MM.1S (cell line): ENCODE measurements at regions not wholly inside any gene's neighbourhood (a gene's known extent, or its start where the extent isn't known, plus 50 kb on each side); places are given as distances from the start of the nearest gene placed in this dataset.

Experiments
- DNase-seq: peaks from one replicate; pipeline ENCODE4 v3.0.0-alpha.2; 2015
- H2AFZ ChIP-seq: fragments of 300-600 bp; sonication (generic); 2 replicates; pipeline ENCODE4 v1.6.0; 2016; ENCODE audit warnings: antibody characterized with exemption, low read length
- H3F3A ChIP-seq: fragments of 300-600 bp; sonication (generic); 2 replicates; pipeline ENCODE4 v1.6.1; 2016; ENCODE audit warnings: mild to moderate bottlenecking, antibody characterized with exemption, low read length, moderate library complexity, mixed read lengths; ENCODE audit not compliant: insufficient read depth
- H3K27ac ChIP-seq: fragments of 300-600 bp; sonication (generic); 2 replicates; pipeline ENCODE4 v1.5.1; 2016; ENCODE audit warnings: mild to moderate bottlenecking, low read length
- H3K27me3 ChIP-seq: fragments of 300-600 bp; sonication (generic); replicated peaks from 2 replicates; pipeline ENCODE4 v1.6.0; 2016; ENCODE audit warnings: low read length; ENCODE audit not compliant: insufficient read depth
- H3K36me3 ChIP-seq: fragments of 300-600 bp; sonication (generic); replicated peaks from 2 replicates; pipeline ENCODE4 v1.6.1; 2016; ENCODE audit warnings: mild to moderate bottlenecking, low read length, mixed read lengths; ENCODE audit not compliant: insufficient read depth
- H3K4me1 ChIP-seq: fragments of 300-600 bp; sonication (generic); 2 replicates; pipeline ENCODE4 v1.6.1; 2016; ENCODE audit warnings: low read length, mixed read lengths
- H3K4me2 ChIP-seq: fragments of 300-600 bp; sonication (generic); 2 replicates; pipeline ENCODE4 v1.6.0; 2016; ENCODE audit warnings: low read depth, low read length
- H3K4me3 ChIP-seq: fragments of 300-600 bp; sonication (generic); 2 replicates; pipeline ENCODE4 v1.5.1; 2016; ENCODE audit warnings: low read length, mixed read lengths
- H3K79me2 ChIP-seq: fragments of 300-600 bp; sonication (generic); 2 replicates; pipeline ENCODE4 v1.6.1; 2016; ENCODE audit warnings: mixed run types, low read length, mixed read lengths
- H3K9ac ChIP-seq: fragments of 300-600 bp; sonication (generic); 2 replicates; pipeline ENCODE4 v1.6.1; 2016; ENCODE audit warnings: low read length, mixed read lengths
- H3K9me2 ChIP-seq: fragments of 300-600 bp; sonication (generic); replicated peaks from 2 replicates; pipeline ENCODE4 v1.6.1; 2016; ENCODE audit warnings: mild to moderate bottlenecking, low read length, mixed read lengths; ENCODE audit not compliant: insufficient read depth
- H3K9me3 ChIP-seq: fragments of 300-600 bp; sonication (generic); replicated peaks from 2 replicates; pipeline ENCODE4 v1.6.1; 2016; ENCODE audit warnings: mild to moderate bottlenecking, low read length, mixed read lengths; ENCODE audit not compliant: insufficient read depth
- H4K20me1 ChIP-seq: fragments of 300-600 bp; sonication (generic); 2 replicates; pipeline ENCODE4 v1.6.1; 2016; ENCODE audit warnings: mild to moderate bottlenecking, low read length, moderate library complexity, mixed read lengths; ENCODE audit not compliant: insufficient read depth
- EZH2 ChIP-seq: fragments of 300-600 bp; sonication (generic); optimal IDR thresholded peaks from 2 replicates; pipeline ENCODE3; 2017; ENCODE audit warnings: low read depth, mild to moderate bottlenecking, antibody characterized with exemption, low read length, mixed read lengths
- EZH2phosphoT487 ChIP-seq: fragments of 300-600 bp; sonication (generic); IDR thresholded peaks from 2 replicates; pipeline ENCODE4 v1.6.1; 2018; ENCODE audit warnings: antibody characterized with exemption, low read length
- TF ChIP-seq, protein P1 (sequence below): fragments of 300-600 bp; sonication (generic); IDR thresholded peaks from 2 replicates; pipeline ENCODE4 v1.5.1; 2016; ENCODE audit warnings: antibody characterized with exemption, low read length, mixed read lengths

DNA sequence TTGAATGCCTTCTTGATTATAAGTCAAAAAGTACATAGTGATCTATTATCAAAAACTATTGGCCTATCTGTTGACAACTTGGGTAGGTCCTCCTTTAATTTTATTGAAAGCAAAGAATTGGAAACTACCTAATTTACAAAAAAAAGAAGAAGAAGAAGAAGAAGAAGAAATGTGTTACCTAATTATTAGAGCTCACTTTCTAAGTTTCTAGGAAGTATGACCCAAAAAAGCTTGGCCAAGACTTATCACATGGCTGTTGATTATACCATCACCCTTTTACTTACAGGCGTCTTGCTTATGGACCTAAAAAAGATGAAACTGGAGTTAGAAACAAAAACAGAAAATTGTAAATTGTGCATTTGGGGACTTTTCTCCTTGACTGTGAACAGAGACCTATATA lies 81.8 kb upstream of the PIK3CG start:
- Histone ChIP-seq H2AFZ (no peak overlapping the region), H3K27me3 (no peaks in the 10 kb centered on the region), H3K4me3 (no peak overlapping the region), H3K9ac (no peak overlapping the region), H3K9me2 (no peaks in the 10 kb centered on the region), H3F3A (no peaks in the 10 kb centered on the region), H3K27ac (no peak overlapping the region), H3K4me1 (no peaks in the 10 kb centered on the region), H3K36me3 (no peaks in the 10 kb centered on the region), H3K4me2 (no peak overlapping the region), H3K9me3 (no peaks in the 10 kb centered on the region), H3K79me2 (no peaks in the 10 kb centered on the region), H4K20me1 (no peaks in the 10 kb centered on the region)
- DNase-seq: no peak
- TF ChIP-seq EZH2phosphoT487: no peak
- TF ChIP-seq, protein P1, sequence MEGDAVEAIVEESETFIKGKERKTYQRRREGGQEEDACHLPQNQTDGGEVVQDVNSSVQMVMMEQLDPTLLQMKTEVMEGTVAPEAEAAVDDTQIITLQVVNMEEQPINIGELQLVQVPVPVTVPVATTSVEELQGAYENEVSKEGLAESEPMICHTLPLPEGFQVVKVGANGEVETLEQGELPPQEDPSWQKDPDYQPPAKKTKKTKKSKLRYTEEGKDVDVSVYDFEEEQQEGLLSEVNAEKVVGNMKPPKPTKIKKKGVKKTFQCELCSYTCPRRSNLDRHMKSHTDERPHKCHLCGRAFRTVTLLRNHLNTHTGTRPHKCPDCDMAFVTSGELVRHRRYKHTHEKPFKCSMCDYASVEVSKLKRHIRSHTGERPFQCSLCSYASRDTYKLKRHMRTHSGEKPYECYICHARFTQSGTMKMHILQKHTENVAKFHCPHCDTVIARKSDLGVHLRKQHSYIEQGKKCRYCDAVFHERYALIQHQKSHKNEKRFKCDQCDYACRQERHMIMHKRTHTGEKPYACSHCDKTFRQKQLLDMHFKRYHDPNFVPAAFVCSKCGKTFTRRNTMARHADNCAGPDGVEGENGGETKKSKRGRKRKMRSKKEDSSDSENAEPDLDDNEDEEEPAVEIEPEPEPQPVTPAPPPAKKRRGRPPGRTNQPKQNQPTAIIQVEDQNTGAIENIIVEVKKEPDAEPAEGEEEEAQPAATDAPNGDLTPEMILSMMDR: no peak
- TF ChIP-seq EZH2: no peak

DNA sequence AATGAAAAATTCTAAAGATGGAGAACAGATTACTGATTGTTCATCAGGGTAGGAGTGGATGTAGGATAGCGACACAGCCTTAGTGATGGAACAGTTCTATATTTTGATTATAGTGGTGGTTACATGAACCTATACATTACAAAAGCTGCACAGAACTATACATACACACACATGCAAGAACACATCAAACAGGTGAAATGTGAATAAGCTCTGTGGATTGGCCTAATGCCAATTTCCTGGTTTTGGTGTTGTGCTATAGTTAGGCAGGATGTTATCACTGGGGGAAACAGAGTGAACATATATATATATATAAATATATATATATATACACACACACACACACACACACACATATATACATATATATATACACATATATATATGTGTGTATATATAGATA lies 76.4 kb upstream of the PIK3CG start:
- Histone ChIP-seq H4K20me1 (no peaks in the 10 kb centered on the region), H3K4me1 (no peaks in the 10 kb centered on the region), H3F3A (no peaks in the 10 kb centered on the region), H2AFZ (no peak overlapping the region), H3K79me2 (no peaks in the 10 kb centered on the region), H3K4me2 (no peak overlapping the region), H3K36me3 (no peaks in the 10 kb centered on the region), H3K27ac (no peak overlapping the region), H3K27me3 (no peaks in the 10 kb centered on the region), H3K4me3 (no peak overlapping the region), H3K9me2 (no peaks in the 10 kb centered on the region), H3K9ac (no peak overlapping the region), H3K9me3 (no peaks in the 10 kb centered on the region)
- DNase-seq: no peak
- TF ChIP-seq EZH2: no peak
- TF ChIP-seq, protein P1: no peak
- TF ChIP-seq EZH2phosphoT487: no peak

DNA sequence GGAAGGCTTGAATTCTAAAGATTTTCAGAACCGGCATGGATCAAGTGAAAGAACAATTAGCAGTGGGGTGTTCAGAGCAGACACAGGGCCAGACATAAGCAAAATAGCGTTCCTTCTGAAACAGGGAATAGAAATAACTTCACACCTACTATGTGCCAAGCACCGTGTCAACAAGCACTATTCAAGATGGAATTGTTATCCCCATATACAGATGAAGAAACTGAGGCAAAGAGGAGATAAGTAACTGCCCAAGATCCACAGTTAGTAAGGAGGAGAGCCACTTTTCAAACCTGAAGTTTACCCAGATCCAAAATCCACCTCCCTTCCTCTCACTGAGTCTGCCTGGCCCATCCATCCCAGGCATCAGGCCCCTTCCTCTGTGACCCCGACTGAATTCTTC lies 73.6 kb upstream of the PIK3CG start:
- no peak overlapping the region for H3K9ac ChIP-seq
- no peak overlapping the region for H3K27ac ChIP-seq
- no peaks in the 10 kb centered on the region for H3K79me2 ChIP-seq
- no peaks in the 10 kb centered on the region for H4K20me1 ChIP-seq
- H3K9me3 ChIP-seq: no peaks in the 10 kb centered on the region
- H3K9me2 ChIP-seq: no peaks in the 10 kb centered on the region
- no peak for TF ChIP-seq EZH2
- no peak for TF ChIP-seq EZH2phosphoT487
- TF ChIP-seq, protein P1: no peak
- no peak for DNase-seq
- no peak overlapping the region for H3K4me2 ChIP-seq
- no peak overlapping the region for H3K4me3 ChIP-seq
- H3K27me3 ChIP-seq: no peaks in the 10 kb centered on the region
- H3F3A ChIP-seq: no peaks in the 10 kb centered on the region
- no peaks in the 10 kb centered on the region for H3K4me1 ChIP-seq
- no peaks in the 10 kb centered on the region for H3K36me3 ChIP-seq
- no peak overlapping the region for H2AFZ ChIP-seq
